CD14-positive monocyte (primary cell): ENCODE measurements at regions not wholly inside any gene's neighbourhood (a gene's known extent, or its start where the extent isn't known, plus 50 kb on each side); places are given as distances from the start of the nearest gene placed in this dataset.

ENCODE experiments used
- DNase-seq, 3 donors: peaks; one replicate each; pipeline ENCODE4 v3.0.0-alpha.2; 2011 to 2022
- H2AFZ ChIP-seq: 2 replicates; pipeline ENCODE4 v1.6.0; 2012; ENCODE audit warnings: mild to moderate bottlenecking, low read depth, low read length, inconsistent platforms; ENCODE audit not compliant: insufficient read depth, poor library complexity, severe bottlenecking
- H3K27ac ChIP-seq, 2 donors: 1 replicate in 1 of 2; 2 replicates in 1 of 2; pipeline ENCODE4 v1.5.1; 2012 to 2013; ENCODE audit warnings: low read length in 2 of 2, control low read depth in 1 of 2, inconsistent platforms in 1 of 2, low read depth in 1 of 2, mild to moderate bottlenecking in 1 of 2
- H3K27me3 ChIP-seq, 2 donors: one replicate each; pipeline versions ENCODE4 v1.6.0 to v1.6.1; 2011 to 2013; ENCODE audit warnings: low read length in 2 of 2; ENCODE audit not compliant: control insufficient read depth in 2 of 2, insufficient read depth in 2 of 2
- H3K36me3 ChIP-seq, 2 donors: replicated peaks in 1 of 2; 1 replicate in 1 of 2; 2 replicates in 1 of 2; pipeline versions ENCODE4 v1.5.1 to v1.6.1; 2012 to 2013; ENCODE audit warnings: low read length in 2 of 2, control low read depth in 1 of 2, inconsistent platforms in 1 of 2, mild to moderate bottlenecking in 1 of 2; ENCODE audit not compliant: insufficient read depth in 2 of 2, control insufficient read depth in 1 of 2
- H3K4me1 ChIP-seq, 2 donors: 1 replicate in 1 of 2; 2 replicates in 1 of 2; pipeline versions ENCODE4 v1.5.1 to v1.6.1; 2012 to 2013; ENCODE audit warnings: low read length in 2 of 2, control low read depth in 1 of 2, inconsistent platforms in 1 of 2, mild to moderate bottlenecking in 1 of 2, moderate library complexity in 1 of 2; ENCODE audit not compliant: insufficient read depth in 2 of 2, control insufficient read depth in 1 of 2
- H3K4me2 ChIP-seq: replicated peaks from 2 replicates; pipeline ENCODE3; 2012; ENCODE audit warnings: low read length, moderate library complexity, mild to moderate bottlenecking; ENCODE audit not compliant: poor library complexity, severe bottlenecking; ENCODE audit errors: extremely low read depth
- H3K4me3 ChIP-seq, 3 experiments: fragments of 200-600 bp in 1 of 3; sonication (generic) in 1 of 3; replicated peaks in 1 of 3; 1 replicate in 2 of 3; 2 replicates in 1 of 3; pipeline ENCODE4 v1.5.1; 2011 to 2013; ENCODE audit warnings: low read length in 3 of 3, mild to moderate bottlenecking in 3 of 3, control low read depth in 2 of 3, low read depth in 2 of 3, inconsistent platforms in 1 of 3, moderate library complexity in 1 of 3
- H3K79me2 ChIP-seq: 2 replicates; pipeline ENCODE4 v1.6.0; 2012; ENCODE audit warnings: mild to moderate bottlenecking, control low read depth, inconsistent platforms, low read length, moderate library complexity; ENCODE audit not compliant: insufficient read depth
- H3K9ac ChIP-seq: 2 replicates; pipeline ENCODE4 v1.6.0; 2017; ENCODE audit warnings: low read length, mild to moderate bottlenecking; ENCODE audit not compliant: insufficient read depth, poor library complexity, severe bottlenecking
- H3K9me3 ChIP-seq, 2 donors: replicated peaks in 1 of 2; 1 replicate in 1 of 2; 2 replicates in 1 of 2; pipeline versions ENCODE4 v1.5.1 to v1.6.1; 2012 to 2013; ENCODE audit warnings: low read length in 2 of 2, control low read depth in 1 of 2; ENCODE audit not compliant: control insufficient read depth in 1 of 2, insufficient read depth in 1 of 2
- H4K20me1 ChIP-seq: 2 replicates; pipeline ENCODE4 v1.6.0; 2012; ENCODE audit warnings: mild to moderate bottlenecking, low read length, control low read depth, moderate library complexity; ENCODE audit not compliant: insufficient read depth
- H3K27ac Mint-ChIP-seq, 7 donors: one replicate each; pipeline ENCODE4 v1.8.0; 2020; ENCODE audit warnings: mild to moderate bottlenecking in 7 of 7, mixed read lengths in 7 of 7, moderate library complexity in 6 of 7, inconsistent platforms in 2 of 7
- H3K27me3 Mint-ChIP-seq, 3 donors: one replicate each; pipeline ENCODE4 v1.8.0; 2021 to 2022; ENCODE audit warnings: low read depth in 3 of 3, mild to moderate bottlenecking in 3 of 3, mixed read lengths in 3 of 3, moderate library complexity in 3 of 3, inconsistent platforms in 1 of 3
- H3K36me3 Mint-ChIP-seq, 2 donors: one replicate each; pipeline ENCODE4 v1.8.0; 2020; ENCODE audit warnings: mixed read lengths in 2 of 2, inconsistent platforms in 1 of 2, mild to moderate bottlenecking in 1 of 2
- H3K4me1 Mint-ChIP-seq: one replicate; pipeline ENCODE4 v1.8.0; 2020; ENCODE audit warnings: mild to moderate bottlenecking, mixed read lengths
- H3K4me3 Mint-ChIP-seq, 2 donors: one replicate each; pipeline ENCODE4 v1.8.0; 2020; ENCODE audit warnings: mild to moderate bottlenecking in 2 of 2, mixed read lengths in 2 of 2, moderate library complexity in 1 of 2
- H3K9me3 Mint-ChIP-seq, 7 donors: one replicate each; pipeline ENCODE4 v1.8.0; 2020 to 2022; ENCODE audit warnings: mixed read lengths in 7 of 7, mild to moderate bottlenecking in 6 of 7, moderate library complexity in 6 of 7, inconsistent platforms in 2 of 7
- CTCF ChIP-seq: fragments of 200-600 bp; IDR thresholded peaks from one replicate; pipeline ENCODE4 v1.8.0; 2022; ENCODE audit warnings: antibody characterized with exemption, mild to moderate bottlenecking
- WGBS: methylation state at CpG from one replicate; pipeline ENCODE4 v1.1.5; 2013; ENCODE audit warnings: missing lambda C conversion rate; ENCODE audit not compliant: insufficient coverage; 5-methylcytosine and 5-hydroxymethylcytosine counted together
- intact Hi-C, 2 donors: fragments of 100-400 bp; cut with micrococcal nuclease; formaldehyde crosslinking; loops; one replicate each; pipeline versions ENCODE4 v1.15.0 to v1.15.1; 2023

GRCh38 chr7:136617176-136617575, 251.3 kb upstream of the CHRM2 start:
- Histone ChIP-seq H3K79me2 (no peaks in the 10 kb centered on the region), H3K4me1 (no peaks in the 10 kb centered on the region), H4K20me1 (no peaks in the 10 kb centered on the region), H3K9me3 (peaks cover 6% of the 10 kb centered on the region in 2 donors), H2AFZ (no peak overlapping the region), H3K4me2 (no peak overlapping the region), H3K36me3 (no peaks in the 10 kb centered on the region), H3K4me3 (no peak overlapping the region), H3K27me3 (no peaks in the 10 kb centered on the region), H3K9ac (no peak overlapping the region), H3K27ac (no peak overlapping the region)
- Mint-ChIP-seq H3K27ac (no peak overlapping the region), H3K4me1 (no peaks in the 10 kb centered on the region), H3K9me3 (peaks cover 2 to 7% (median 5%) of the 10 kb centered on the region in 7 donors), H3K4me3 (no peak overlapping the region), H3K36me3 (no peaks in the 10 kb centered on the region), H3K27me3 (no peaks in the 10 kb centered on the region)
- intact Hi-C loops = no loop called here
- no peak for DNase-seq
- WGBS = no CpG with 5 or more reads among the region's 2 CpGs
- TF ChIP-seq CTCF = no peak

GRCh38 chr7:136605532-136606329, 262.7 kb upstream of the CHRM2 start:
- Histone ChIP-seq H3K79me2 (no peaks in the 10 kb centered on the region), H3K4me2 (no peak overlapping the region), H3K36me3 (no peaks in the 10 kb centered on the region), H3K27me3 (no peaks in the 10 kb centered on the region), H3K4me1 (no peaks in the 10 kb centered on the region), H3K9ac (no peak overlapping the region), H4K20me1 (no peaks in the 10 kb centered on the region), H3K27ac (no peak overlapping the region), H3K9me3 (peaks cover 0 to 7% of the 10 kb centered on the region in 2 donors), H3K4me3 (no peak overlapping the region), H2AFZ (no peak overlapping the region)
- no peak for DNase-seq
- H3K27ac Mint-ChIP-seq = no peak overlapping the region
- H3K4me1 Mint-ChIP-seq = no peaks in the 10 kb centered on the region
- peaks cover 0 to 12% (median 0%) of the 10 kb centered on the region in 7 donors for H3K9me3 Mint-ChIP-seq
- 71% methylated on average over 1 of the region's 2 CpGs for WGBS
- H3K27me3 Mint-ChIP-seq = no peaks in the 10 kb centered on the region
- H3K36me3 Mint-ChIP-seq = no peaks in the 10 kb centered on the region
- intact Hi-C loops = no loop called here
- H3K4me3 Mint-ChIP-seq = no peak overlapping the region
- TF ChIP-seq CTCF = no peak
